Right lung (tissue), 2 donors: ENCODE measurements at regions not wholly inside any gene's neighbourhood (a gene's known extent, or its start where the extent isn't known, plus 50 kb on each side); places are given as distances from the start of the nearest gene placed in this dataset.

Experiments
- DNase-seq, 2 donors: peaks; one replicate each; pipeline ENCODE4 v3.0.0-alpha.2; 2013

- DNase-seq: no peak
Observed at GRCh38 chr2:221276033-221276432, 296.1 kb downstream of the EPHA4 start.

GRCh38 chr2:221276601-221277000 lies 295.5 kb downstream of the EPHA4 start:
- no peak for DNase-seq

DNA sequence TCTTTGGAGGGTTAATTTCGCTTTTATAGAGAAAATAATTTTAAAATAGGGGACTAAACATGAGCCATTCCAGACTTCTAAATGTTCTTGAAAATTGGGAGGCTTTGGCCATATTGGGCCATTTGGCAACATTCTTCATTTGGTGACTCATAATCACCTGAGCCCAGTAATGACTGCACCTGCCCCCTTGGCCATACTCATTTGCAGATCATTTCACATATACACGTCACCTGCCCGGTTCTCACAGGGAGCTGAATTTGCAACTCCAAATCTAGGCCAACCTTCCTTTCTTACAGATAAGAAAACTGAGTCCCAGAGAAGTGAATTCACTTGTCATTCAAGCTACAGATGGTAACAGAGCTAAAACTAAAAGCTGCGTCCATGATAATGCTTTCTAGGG lies 289.7 kb downstream of the EPHA4 start:
- DNase-seq: no peak

DNA sequence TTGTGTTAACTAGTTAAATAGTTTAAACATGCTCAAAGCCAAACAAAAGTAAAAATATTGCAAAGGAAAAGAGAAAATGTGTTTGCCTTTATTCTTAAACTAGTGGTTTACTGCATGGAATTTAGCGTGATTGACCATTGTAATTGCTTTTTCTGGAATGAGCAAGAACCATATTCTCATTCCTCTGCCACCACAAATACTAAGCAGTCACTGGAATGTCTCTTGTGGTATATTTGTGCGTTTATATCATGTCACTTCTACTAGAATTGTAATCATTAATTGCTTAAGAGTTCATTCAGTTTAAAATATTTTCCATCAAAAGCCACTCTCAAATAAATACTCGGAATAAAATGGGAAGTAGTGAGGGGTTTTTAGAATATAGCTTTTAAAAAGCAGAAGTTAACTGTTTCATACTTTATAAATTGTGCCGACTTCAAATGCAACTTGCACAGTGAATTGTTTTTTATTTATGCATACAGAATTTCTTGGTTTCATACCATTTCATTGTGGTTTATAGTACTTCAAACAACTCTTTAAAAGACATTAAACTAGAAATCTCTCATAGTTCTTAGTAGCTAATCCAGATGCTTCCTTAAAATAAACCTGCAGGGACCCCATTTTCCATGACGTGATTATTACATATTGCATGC lies 288.1 kb downstream of the EPHA4 start:
- no peak for DNase-seq

DNA sequence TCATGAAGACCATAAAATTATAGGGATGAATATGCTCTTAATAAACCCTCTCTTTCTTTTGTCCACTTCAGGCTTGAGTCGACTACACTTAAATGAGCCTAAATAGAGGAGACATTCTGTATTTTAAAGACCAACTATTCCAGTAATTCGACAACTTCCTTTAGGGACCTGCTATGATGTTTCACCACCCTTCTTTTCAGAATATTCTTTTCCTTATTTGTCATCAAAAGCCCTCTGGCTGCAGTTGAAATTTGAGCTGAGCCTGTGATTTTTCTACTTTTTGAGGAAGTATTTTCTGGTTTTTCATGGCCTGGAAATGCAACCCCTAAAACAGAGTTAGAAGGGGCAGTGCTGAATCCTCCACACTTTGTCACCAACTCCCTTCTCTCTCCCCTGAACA lies 287.0 kb downstream of the EPHA4 start:
- no peak for DNase-seq

DNA sequence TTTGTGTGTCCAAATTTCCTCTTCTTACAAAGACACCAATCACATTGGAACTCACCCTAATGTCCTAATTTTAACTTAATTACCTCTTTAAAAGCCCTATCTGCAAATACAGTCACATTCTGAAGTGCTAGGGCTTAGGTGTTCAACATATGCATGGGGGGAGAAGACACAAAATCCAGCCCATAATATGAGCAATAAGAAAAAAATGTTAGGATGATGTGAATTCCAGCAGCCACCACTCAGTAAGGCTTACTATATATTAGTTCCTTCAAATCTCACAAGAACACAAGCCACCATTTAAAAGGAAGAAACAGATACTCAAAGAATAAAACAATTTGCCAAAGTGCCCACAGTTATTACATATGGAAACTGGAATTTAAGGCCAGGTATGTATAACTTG lies 285.7 kb downstream of the EPHA4 start:
- no peak for DNase-seq

- no peak for DNase-seq
Observed at GRCh38 chr2:221289389-221289788, 282.7 kb downstream of the EPHA4 start.

DNA sequence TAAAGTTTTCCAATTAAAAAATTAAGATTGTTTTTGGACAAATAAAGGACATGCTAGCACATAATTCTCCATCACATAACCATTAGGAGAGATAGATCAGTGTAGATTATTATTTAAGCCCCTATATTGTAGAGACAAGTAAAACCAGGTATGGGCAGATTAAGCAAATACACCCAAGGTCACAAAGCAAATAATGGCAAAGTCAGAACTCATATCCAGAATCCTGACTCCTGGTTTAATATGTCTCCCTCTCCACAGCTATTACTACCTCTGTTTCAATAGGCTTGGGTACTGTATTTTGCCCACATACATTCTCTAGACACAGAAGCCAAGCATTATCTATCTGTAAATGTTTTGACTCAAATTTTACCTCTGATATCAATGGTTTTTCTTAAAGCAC lies 282.3 kb downstream of the EPHA4 start:
- no peak for DNase-seq

DNA sequence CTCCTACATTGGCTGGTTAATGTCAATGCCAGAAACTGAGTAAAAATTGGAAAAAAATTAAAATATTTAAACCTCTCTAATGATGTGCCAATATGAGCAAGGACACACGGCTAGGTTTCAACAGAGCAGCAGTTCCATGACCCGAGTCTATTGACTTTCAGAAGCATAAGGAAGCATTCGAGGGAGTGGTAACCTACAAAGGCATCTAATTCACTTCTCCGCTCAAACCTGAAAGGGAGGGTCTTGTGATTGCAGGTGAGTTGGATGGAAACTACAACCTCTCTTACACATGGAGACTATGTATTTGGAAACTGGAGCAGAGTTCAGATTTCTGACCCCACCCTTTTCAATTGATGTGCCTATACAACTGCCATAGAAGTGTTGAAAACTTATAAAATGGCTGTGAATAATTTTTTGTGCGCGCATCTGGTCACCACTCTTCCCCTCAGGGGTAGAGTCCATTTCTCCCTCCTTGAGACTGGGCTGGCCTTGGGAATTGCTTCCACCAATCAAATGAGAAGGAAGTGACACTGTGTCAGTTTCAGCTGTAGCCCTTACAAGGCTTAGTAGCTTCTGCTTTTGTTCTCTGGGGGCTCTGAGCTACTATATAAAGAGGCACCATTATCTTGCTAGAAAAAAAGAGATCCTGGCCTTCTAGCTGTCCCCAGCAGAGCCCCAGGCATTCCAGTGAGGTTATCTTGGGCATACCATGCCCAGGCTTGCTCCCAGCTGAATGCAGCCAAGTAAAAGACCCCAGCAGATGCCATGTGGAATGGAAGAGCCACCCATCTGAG lies 278.0 kb downstream of the EPHA4 start:
- DNase-seq: no peak

DNA sequence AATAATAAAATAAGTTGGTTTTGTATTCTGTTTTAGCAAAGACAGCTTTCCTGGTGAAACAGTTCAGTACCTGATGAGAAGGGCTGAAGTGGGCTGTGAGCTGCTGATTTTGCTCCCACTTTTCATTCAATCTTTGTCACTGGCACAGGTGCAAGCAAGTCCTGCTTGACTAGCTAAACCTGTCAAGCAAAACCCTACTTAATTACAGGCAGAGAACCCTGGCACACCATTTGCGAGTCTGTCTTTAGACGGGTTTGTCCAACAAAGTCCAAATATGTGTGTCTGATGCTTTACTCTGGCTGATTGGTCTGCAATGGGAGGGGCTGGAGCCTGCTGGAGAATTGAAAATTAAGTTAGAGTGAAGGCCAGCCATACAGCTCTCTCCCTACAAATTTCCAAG lies 267.2 kb downstream of the EPHA4 start:
- peak in 1 of 2 donors; percentile 18 for DNase-seq

GRCh38 chr2:221308507-221309066 lies 263.5 kb downstream of the EPHA4 start:
- no peak for DNase-seq

- no peak for DNase-seq
Observed at GRCh38 chr2:221309892-221310583, 262.1 kb downstream of the EPHA4 start.

- no peak for DNase-seq
Observed at GRCh38 chr2:221310730-221311129, 261.4 kb downstream of the EPHA4 start.

GRCh38 chr2:221312634-221313033 lies 259.5 kb downstream of the EPHA4 start:
- no peak for DNase-seq

GRCh38 chr2:221314786-221315185 lies 257.3 kb downstream of the EPHA4 start:
- DNase-seq: no peak

DNA sequence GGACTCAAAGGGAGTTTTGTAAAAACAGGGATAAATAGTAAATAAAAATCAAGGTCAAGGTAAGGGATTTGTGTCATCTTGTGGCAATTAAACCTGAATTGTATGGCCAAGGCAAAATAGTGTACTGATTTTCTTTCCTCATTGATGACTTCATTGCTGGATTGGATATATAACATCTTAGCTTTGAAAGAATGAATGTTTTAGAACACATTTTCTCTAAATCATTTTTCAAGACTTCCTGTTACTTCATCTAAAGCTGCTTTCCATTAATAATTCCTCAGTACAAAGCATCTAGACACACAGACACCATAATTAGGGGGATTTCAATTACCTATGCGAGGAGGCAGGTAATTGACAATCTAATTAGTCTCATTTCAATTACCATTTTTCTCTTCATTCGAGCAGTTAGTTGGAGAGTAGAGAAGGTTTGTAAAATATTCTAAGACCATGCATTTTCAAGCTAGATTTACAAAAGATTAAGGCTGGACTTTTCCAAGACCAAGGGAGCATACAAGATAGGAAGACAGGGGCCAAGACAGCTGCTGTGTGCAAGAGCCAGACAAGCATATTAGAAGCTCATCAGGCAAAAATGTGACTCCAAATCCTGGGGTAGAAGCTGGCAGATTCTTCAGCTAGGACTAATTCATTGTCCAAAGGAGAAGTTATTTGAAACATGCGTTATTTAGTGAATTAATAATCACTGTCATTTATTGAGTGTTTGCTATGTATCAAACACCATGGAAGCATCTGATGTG lies 253.6 kb downstream of the EPHA4 start:
- DNase-seq: no peak

DNA sequence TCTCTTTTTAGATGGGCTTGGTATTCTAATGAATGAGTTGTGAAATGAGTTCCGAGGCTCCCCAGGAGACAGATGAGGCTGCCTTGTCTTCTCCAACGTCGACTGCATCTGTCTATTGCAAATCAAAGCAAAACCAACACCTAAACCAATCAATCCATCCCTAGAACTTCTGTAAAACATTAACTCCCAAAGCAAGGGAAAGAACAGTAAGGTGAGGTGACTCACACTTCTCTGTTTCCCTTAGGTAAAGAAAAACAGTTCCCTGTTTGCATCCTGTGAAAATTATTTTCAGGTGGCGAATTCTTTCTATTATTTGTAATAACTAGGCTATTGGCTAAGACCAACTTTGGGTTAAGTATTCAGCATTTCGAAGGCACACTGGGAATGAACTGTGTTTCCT lies 249.4 kb downstream of the EPHA4 start:
- no peak for DNase-seq

- DNase-seq: no peak
Observed at GRCh38 chr2:221323513-221323912, 248.6 kb downstream of the EPHA4 start.

GRCh38 chr2:221330436-221330835 lies 241.7 kb downstream of the EPHA4 start:
- no peak for DNase-seq

DNA sequence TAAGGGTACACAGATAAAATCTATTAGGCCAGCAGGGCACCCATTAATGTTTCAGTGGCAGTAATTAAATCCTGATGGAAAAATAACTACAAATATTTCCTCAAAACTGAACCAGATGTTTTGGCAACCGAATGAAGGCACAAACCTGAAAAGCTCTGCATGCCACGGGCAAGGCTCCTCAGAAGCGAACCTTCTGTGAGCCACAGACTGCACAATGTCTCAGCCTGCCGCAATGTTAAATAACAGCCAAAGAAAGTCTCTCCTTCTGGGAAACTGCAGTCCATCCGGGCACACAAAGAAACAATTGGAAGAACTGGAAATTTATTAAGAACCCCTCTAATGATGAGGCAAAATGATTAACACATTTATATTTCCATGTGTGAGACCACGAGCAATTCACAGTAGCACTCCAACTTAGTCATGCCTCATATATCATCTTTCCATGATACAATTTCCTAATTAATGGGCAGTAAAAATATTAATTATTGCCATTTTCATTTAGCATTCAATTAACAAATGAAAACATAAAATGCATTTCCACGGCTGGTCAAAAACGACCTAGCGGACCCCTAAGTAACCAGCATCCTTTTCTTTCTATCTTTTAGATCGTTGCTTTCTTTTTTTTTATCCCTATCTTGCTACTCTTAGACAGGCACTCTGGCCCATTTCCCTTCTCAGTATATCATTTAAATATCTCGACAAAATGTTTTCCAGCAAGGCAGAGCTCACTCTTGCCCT lies 237.5 kb downstream of the EPHA4 start:
- no peak for DNase-seq

GRCh38 chr2:221335219-221335752 lies 236.8 kb downstream of the EPHA4 start:
- DNase-seq: no peak
